Fibroblast of skin of left biceps (primary cell): ENCODE measurements at regions not wholly inside any gene's neighbourhood (a gene's known extent, or its start where the extent isn't known, plus 50 kb on each side); places are given as distances from the start of the nearest gene placed in this dataset.

Experiments
- DNase-seq, 2 experiments: peaks; one replicate each; pipeline ENCODE4 v3.0.0-alpha.2; 2013; ENCODE audit warnings: low read depth in 2 of 2

DNA sequence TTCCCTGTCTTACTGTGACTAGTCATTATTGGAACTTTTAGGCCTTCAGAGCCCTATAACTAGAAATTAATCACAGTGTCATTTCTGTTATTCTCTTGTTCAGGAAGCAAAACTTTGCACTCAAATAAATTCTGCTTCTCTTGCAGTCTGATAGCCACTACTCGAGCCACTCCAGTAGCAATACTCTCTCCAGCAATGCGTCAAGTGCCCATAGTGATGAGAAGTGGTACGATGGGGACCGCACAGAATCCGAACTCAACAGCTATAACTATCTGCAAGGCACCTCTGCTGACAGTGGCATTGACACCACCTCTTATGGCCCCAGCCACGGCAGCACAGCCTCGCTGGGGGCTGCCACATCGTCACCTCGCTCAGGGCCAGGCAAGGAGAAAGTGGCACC lies 223.2 kb upstream of the RGS6 start:
- DNase-seq, result no peak

DNA sequence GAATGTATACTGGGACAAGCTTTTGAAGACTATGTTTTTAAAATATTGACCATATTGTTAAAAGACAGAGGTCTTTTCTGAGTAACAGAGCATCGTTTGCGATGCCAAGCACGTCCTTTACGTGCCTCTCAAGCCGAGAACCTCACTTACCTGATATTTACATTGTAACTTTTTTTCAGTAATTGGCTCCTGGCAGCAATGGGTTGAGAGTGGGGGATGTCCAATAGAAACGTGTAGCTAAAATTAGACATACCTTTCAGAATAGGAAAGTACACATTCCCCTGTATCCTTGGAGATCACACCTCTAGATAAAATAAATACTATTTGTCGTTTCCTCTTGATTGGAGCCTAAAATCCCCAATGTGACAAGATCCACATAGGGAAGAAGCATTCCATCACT lies 222.2 kb upstream of the RGS6 start:
- DNase-seq, result no peak

DNA sequence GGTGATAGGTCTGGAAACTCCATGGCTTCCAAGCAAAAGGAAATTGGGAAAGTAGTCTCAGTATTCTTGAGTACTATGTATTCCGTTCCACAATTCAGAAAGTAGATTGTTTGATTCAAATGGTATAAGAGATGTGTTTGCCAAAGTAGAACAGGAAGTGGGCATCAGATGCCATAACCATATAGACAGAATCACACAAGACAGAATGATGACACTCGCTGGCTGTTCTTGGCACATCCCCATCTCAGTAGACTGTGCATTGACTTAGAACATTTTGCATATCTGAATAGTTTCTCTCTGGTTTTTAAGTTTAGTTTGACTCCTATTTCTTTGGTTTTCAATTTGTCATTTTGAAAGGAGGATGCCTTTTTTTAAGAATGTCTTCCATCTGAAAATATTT lies 221.1 kb upstream of the RGS6 start:
- DNase-seq, result no peak

DNA sequence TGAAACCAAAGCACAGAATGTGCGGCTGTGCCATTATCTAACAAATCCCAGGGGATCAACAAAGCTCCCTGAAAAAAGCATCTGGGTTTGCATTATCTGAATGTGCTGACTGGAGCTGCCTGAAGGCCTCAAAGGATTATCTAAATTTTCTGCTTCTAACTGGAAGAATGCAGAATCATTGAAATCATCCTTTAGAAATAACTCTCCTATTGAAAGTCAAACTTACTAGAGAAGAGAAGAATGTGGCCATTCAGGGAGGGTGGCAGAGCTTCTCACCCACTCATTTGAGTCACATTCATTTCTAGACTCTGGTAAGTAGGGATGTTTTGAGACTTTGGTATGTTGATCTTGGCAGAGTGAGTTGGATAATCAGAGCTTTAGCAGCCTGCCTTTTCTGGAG lies 220.6 kb upstream of the RGS6 start:
- DNase-seq, result peak; percentile 73

GRCh38 chr14:71712478-71712877 lies 219.8 kb upstream of the RGS6 start:
- no peak for DNase-seq

DNA sequence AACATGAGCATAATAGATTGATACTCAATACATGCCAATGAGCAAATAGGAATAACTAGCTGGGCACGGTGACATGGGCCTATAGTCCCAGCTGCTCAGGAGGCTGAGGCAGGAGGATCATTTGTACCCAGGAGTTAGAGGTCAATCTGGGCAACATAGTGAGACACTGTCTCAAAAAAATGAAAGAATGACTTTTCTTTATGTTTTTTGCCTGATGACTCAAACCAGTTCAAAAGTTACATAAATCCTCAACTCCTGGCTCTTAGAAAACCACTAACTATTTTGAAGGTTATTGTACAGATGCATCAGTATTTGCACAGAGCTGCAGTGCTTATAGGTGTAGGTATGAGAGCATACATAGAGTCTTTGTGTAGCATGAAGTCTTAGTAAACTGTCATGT lies 219.2 kb upstream of the RGS6 start:
- DNase-seq, result no peak

GRCh38 chr14:71713451-71713850 lies 218.8 kb upstream of the RGS6 start:
- DNase-seq, result no peak

- DNase-seq, result peak; percentile 88 to 89
These were observed 218.0 kb upstream of the RGS6 start for GRCh38 chr14:71714225-71714624.

DNA sequence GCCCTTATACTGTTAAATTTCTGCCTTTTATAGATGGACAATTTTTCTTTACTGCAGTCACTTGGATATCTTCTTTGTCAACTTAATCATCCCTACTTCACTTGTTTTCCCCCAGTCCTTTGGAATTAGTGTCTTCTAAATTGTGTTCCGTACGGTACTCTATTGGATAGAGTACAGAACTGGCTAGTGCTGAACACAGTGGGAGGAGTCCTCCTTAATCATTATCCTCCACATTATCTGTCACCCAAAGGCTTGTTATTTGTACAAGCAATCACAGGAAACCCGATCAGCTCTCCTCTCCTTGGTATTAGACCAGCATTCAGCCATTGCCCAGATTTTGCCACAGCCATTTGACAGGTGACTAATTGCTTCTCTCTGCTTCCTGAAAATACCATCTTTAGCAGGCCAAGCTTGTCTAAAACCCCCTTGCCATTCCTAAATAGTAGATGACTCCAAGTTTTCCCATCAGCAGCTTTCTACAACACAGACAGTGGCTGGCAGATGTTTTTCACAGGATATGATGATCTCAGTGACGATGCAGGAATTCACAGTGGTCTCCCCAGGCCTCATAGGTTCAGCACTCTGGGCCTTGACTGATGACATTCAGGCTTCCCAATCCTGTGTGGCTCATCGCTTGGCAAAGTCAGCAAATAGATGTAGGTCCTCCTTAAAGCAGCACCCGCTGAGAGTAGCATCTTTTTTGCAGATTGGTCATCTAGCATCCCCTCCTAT lies 216.0 kb upstream of the RGS6 start:
- DNase-seq, result peak; percentile 54 to 60

GRCh38 chr14:71720978-71721624 lies 211.1 kb upstream of the RGS6 start:
- peak in 1 of 2 experiments; percentile 54 for DNase-seq

DNA sequence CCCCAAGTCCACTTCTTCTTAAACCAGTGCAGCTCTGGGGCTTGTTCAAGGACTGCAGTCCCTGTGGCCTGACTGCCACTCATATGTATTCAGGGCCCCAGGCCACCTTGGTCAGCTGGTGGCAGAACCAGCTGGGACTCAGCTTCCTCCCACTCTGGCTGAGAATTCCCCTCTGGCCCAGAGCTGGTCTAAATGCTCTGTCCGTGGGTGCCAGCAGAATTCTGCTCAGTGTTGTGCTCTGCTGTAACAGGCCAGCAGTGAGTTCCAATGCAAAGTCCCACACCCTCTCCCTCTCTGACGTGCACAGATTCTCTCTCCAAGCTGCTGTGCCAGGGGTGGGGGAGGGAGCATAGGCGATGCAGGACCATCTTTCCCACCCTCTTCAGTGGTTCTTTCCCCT lies 210.4 kb upstream of the RGS6 start:
- DNase-seq, result no peak

DNA sequence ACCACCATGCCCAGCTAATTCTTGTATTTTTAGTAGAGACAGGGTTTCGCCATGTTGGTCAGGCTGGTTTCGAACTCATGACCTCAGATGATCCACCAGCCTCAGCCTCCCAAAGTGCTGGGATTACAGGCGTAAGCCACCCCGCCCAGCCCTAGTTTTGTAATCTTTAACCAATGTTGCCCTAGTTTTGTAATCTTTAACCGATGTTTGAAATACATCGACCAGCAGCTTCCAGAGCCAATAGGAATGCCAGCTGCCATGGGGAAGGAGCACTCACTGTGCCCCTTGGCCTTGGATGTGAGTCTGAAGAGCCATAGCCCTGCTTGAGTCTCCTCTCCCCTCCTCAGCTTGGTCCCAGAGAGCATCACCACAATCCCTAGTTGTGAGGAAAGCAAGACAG lies 209.3 kb upstream of the RGS6 start:
- no peak for DNase-seq

DNA sequence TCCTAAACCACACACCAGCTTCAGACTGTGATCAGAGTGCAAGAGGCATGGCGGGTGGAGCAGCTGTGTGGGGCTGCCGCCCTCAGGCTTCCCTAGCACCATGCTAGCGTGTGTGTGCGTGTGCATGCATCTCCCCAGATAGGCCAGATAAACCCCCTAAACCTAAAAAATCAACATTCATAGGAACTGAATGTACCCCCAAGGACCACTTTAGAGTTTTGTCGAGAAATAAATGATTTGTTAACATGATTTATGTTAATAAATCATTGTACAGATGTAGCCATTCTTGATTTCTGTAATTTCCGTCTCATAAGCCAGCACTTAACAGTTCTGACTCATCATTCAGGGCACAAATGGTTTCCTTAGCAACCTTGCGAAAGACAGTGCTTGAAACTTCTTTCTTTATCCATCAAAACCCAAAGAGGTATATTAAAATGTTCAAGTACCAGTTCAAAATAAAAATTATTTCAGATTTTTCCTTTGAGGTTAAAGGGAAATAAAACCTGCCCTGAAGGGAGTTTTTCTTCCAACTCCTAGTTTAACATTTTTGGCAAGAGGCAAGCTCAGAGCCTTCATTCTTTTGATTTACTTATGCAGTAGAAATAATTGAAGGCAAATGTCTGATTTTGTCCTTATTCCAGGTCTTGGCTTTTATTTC lies 206.2 kb upstream of the RGS6 start:
- peak; percentile 86 to 88 for DNase-seq

DNA sequence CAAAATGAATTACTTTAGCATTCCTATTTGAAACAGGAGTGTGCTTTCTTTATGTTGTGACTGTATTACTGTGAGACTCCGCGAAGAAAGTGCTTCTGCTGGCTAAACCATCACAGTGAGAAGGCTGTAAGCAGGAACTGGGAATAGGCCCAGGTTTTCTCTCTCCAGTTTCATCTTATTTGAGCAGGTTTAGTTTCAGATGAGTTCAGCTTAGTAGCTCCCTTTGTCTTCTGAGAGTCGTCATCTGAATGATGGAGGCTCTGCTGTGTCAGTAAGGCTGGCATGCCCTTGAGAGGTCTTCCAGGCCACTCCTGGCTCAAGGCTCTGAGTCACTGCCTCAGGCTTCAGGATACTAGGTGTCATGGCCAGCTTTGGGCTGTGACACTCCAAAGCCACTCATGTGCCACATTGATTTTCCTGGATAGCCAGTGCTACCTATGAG lies 205.6 kb upstream of the RGS6 start:
- peak in 1 of 2 experiments; percentile 78 for DNase-seq

GRCh38 chr14:71728386-71728785 lies 203.8 kb upstream of the RGS6 start:
- no peak for DNase-seq

GRCh38 chr14:71729596-71729995 lies 202.6 kb upstream of the RGS6 start:
- DNase-seq, result no peak

- no peak for DNase-seq
These were observed 201.8 kb upstream of the RGS6 start for GRCh38 chr14:71730471-71730870.

GRCh38 chr14:71731096-71731495 lies 201.1 kb upstream of the RGS6 start:
- DNase-seq, result no peak

- DNase-seq, result peak in 1 of 2 experiments; percentile 48
These were observed 198.9 kb upstream of the RGS6 start for GRCh38 chr14:71733210-71733883.

DNA sequence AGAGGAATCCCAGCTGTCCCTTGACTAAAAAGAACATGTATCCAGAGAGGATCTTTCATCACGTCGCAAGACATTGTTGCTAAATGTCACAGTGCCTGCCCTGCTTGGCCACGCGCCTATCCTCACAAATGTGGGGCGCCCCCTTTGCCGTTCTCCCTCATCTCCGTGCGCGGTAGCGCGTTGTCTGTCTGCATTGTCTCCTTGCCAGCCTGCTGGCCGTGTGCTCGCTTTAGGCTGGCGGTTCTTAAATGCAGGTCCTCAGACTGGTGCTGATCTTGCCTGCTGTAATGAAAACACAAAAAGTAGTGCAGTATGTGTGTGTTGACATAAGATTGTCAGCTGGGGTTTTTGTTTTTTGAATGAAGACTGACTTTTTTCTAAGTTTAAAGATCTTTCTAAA lies 198.2 kb upstream of the RGS6 start:
- no peak for DNase-seq

GRCh38 chr14:71734885-71735284 lies 197.3 kb upstream of the RGS6 start:
- DNase-seq, result peak in 1 of 2 experiments; percentile 39

- DNase-seq, result no peak
These were observed 194.5 kb upstream of the RGS6 start for GRCh38 chr14:71737760-71738159.
